Trophoblast cell (in vitro differentiated cells and primary cell): ENCODE measurements at regions not wholly inside any gene's neighbourhood (a gene's known extent, or its start where the extent isn't known, plus 50 kb on each side); places are given as distances from the start of the nearest gene placed in this dataset.

ENCODE experiments used
- DNase-seq, 2 donors: peaks; one replicate each; pipeline ENCODE4 v3.0.0-alpha.2; 2016
- H2AFZ ChIP-seq: 2 replicates; pipeline ENCODE4 v1.6.1; 2013; ENCODE audit warnings: low read length, moderate library complexity, mild to moderate bottlenecking; ENCODE audit not compliant: insufficient read depth, poor library complexity
- H2AK5ac ChIP-seq: 2 replicates; pipeline ENCODE4 v1.6.1; 2013; ENCODE audit warnings: mild to moderate bottlenecking, low read length
- H2BK120ac ChIP-seq: 2 replicates; pipeline ENCODE4 v1.6.1; 2013; ENCODE audit warnings: low read length, mild to moderate bottlenecking, moderate library complexity; ENCODE audit not compliant: insufficient read depth, poor library complexity
- H2BK12ac ChIP-seq: 2 replicates; pipeline ENCODE4 v1.6.1; 2013; ENCODE audit warnings: mild to moderate bottlenecking, low read length, moderate library complexity
- H2BK5ac ChIP-seq: 2 replicates; pipeline ENCODE4 v1.6.1; 2013; ENCODE audit warnings: low read length, low read depth, moderate library complexity, mild to moderate bottlenecking; ENCODE audit not compliant: poor library complexity
- H3K14ac ChIP-seq: 2 replicates; pipeline ENCODE4 v1.6.1; 2013; ENCODE audit warnings: mild to moderate bottlenecking, low read length
- H3K18ac ChIP-seq: 2 replicates; pipeline ENCODE4 v1.6.1; 2013; ENCODE audit warnings: mild to moderate bottlenecking, low read length
- H3K23ac ChIP-seq: 2 replicates; pipeline ENCODE4 v1.6.1; 2013; ENCODE audit warnings: low read length
- H3K27ac ChIP-seq: 2 replicates; pipeline ENCODE4 v1.5.1; 2013; ENCODE audit warnings: low read depth, mild to moderate bottlenecking, inconsistent platforms, low read length, moderate library complexity
- H3K27me3 ChIP-seq: 2 replicates; pipeline ENCODE4 v1.6.1; 2013; ENCODE audit warnings: inconsistent platforms, mild to moderate bottlenecking, low read length, moderate library complexity; ENCODE audit not compliant: insufficient read depth
- H3K36me3 ChIP-seq, 2 experiments: 1 replicate in 1 of 2; 2 replicates in 1 of 2; pipeline ENCODE4 v1.6.1; 2013; ENCODE audit warnings: low read length in 2 of 2, mild to moderate bottlenecking in 2 of 2, moderate library complexity in 1 of 2; ENCODE audit not compliant: insufficient read depth in 2 of 2, control insufficient read depth in 1 of 2
- H3K4ac ChIP-seq: 2 replicates; pipeline ENCODE4 v1.6.1; 2013; ENCODE audit warnings: low read depth, mild to moderate bottlenecking, low read length, moderate library complexity
- H3K4me1 ChIP-seq, 2 experiments: 1 replicate in 1 of 2; 2 replicates in 1 of 2; pipeline ENCODE4 v1.6.1; 2013; ENCODE audit warnings: low read length in 2 of 2, mild to moderate bottlenecking in 2 of 2, moderate library complexity in 1 of 2; ENCODE audit not compliant: insufficient read depth in 2 of 2, control insufficient read depth in 1 of 2
- H3K4me2 ChIP-seq: 2 replicates; pipeline ENCODE4 v1.6.1; 2013; ENCODE audit warnings: inconsistent platforms, mild to moderate bottlenecking, low read length, moderate library complexity
- H3K4me3 ChIP-seq: 2 replicates; pipeline ENCODE4 v1.5.1; 2013; ENCODE audit warnings: mild to moderate bottlenecking, low read depth, low read length, inconsistent platforms
- H3K79me1 ChIP-seq: one replicate; pipeline ENCODE4 v1.6.1; 2013; ENCODE audit warnings: low read length
- H3K79me2 ChIP-seq: 2 replicates; pipeline ENCODE4 v1.6.1; 2013; ENCODE audit warnings: low read length, mild to moderate bottlenecking; ENCODE audit not compliant: control insufficient read depth, insufficient read depth, poor library complexity
- H3K9ac ChIP-seq: 2 replicates; pipeline ENCODE4 v1.6.1; 2013; ENCODE audit warnings: mild to moderate bottlenecking, low read length
- H3K9me3 ChIP-seq: 2 replicates; pipeline ENCODE4 v1.6.1; 2013; ENCODE audit warnings: low read depth, mild to moderate bottlenecking, control low read depth, inconsistent platforms, low read length; ENCODE audit not compliant: insufficient read depth
- H4K12ac ChIP-seq: 2 replicates; pipeline ENCODE4 v1.6.1; 2013; ENCODE audit warnings: low read depth, mild to moderate bottlenecking, low read length, moderate library complexity
- H4K8ac ChIP-seq: 2 replicates; pipeline ENCODE4 v1.6.1; 2013; ENCODE audit warnings: low read depth, mild to moderate bottlenecking, low read length, moderate library complexity
- H4K91ac ChIP-seq: one replicate; pipeline ENCODE4 v1.6.1; 2013; ENCODE audit warnings: low read depth, mild to moderate bottlenecking, low read length, moderate library complexity
- WGBS: extraction: QIAGEN DNeasy Blood & Tissue Kit; methylation state at CpG from one replicate; pipeline ENCODE4 v1.1.7; 2013; ENCODE audit warnings: missing lambda C conversion rate; ENCODE audit not compliant: insufficient read length, insufficient coverage; ENCODE audit errors: extremely low coverage; 5-methylcytosine and 5-hydroxymethylcytosine counted together

DNA sequence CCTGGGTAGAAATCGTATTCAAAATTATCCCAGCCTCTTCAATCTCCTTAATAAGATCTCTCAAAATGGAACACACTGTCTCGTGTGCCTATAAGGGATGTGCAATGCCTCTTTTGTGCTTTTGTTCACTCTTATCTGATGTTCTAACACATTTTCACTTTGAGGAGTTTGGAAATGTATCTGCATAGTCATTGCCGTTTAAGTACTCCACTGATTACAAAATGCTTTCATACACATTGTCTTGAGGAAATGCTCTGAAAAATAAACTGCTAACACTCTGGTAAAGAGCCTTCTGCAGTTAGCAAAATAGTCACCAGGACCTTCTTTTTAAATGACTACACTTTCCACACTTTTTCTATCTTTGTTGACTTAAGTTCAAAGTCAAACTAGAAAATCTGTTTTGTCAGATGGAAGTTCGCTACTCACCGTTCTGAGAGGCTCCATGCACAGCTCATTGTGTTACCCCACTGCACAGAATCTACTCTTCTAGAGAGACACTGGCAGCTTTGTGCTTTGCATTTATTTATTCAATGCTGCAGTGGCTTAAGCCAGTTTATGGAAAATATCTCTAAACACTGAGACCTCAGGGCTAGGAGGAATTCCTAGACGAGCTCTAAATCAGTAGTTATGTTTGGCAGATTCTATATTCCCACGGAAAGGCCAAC lies 159.0 kb downstream of the CHIC2 start:
- DNase-seq: no peak
- Histone ChIP-seq H2BK120ac (no peak overlapping the region), H3K36me3 (no peaks in the 10 kb centered on the region), H3K79me1 (no peaks in the 10 kb centered on the region), H3K4me2 (no peak overlapping the region), H3K4ac (no peak overlapping the region), H2AK5ac (no peak overlapping the region), H3K27me3 (no peaks in the 10 kb centered on the region), H3K9ac (no peak overlapping the region), H2AFZ (no peak overlapping the region), H3K18ac (no peak overlapping the region), H4K12ac (no peak overlapping the region), H4K8ac (no peak overlapping the region), H3K9me3 (no peaks in the 10 kb centered on the region), H2BK12ac (no peak overlapping the region), H3K23ac (no peak overlapping the region), H3K27ac (no peak overlapping the region), H3K14ac (no peak overlapping the region), H3K4me1 (peaks cover 0 to 3% of the 10 kb centered on the region in 2 experiments), H2BK5ac (no peak overlapping the region), H3K79me2 (no peaks in the 10 kb centered on the region), H4K91ac (no peak overlapping the region), H3K4me3 (no peak overlapping the region)
- WGBS: no CpG with 5 or more reads among the region's 7 CpGs

DNA sequence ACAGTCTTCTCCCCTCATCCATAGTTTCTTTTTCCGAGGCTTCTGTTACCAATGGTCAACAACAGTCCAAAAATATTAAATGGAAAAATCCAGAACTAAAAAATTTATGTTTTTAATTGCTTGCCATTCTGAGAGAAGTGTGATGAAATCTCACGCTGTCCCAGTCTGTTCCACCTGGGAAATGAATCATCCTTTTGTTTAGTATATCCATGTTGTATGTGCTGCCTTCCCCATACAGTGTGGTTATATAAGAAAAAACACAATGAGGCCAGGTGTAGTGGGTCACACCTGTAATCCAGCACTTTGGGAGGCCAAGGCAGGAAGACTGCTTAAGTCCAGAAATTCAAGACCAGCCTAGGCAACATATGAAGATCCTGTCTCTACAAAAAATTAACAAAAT lies 161.6 kb downstream of the CHIC2 start:
- H2AFZ ChIP-seq: no peak overlapping the region
- no peak overlapping the region for H3K14ac ChIP-seq
- DNase-seq: no peak
- H3K4ac ChIP-seq: no peak overlapping the region
- no peak overlapping the region for H3K18ac ChIP-seq
- H2BK12ac ChIP-seq: no peak overlapping the region
- no peaks in the 10 kb centered on the region for H3K36me3 ChIP-seq
- no peaks in the 10 kb centered on the region for H3K27me3 ChIP-seq
- no peak overlapping the region for H3K23ac ChIP-seq
- no CpG with 5 or more reads among the region's 2 CpGs for WGBS
- H2BK5ac ChIP-seq: no peak overlapping the region
- H4K91ac ChIP-seq: no peak overlapping the region
- no peak overlapping the region for H2BK120ac ChIP-seq
- no peak overlapping the region for H4K8ac ChIP-seq
- no peak overlapping the region for H3K27ac ChIP-seq
- no peaks in the 10 kb centered on the region for H3K9me3 ChIP-seq
- peaks cover 0 to 2% of the 10 kb centered on the region in 2 experiments for H3K4me1 ChIP-seq
- H3K9ac ChIP-seq: no peak overlapping the region
- H3K79me2 ChIP-seq: no peaks in the 10 kb centered on the region
- H4K12ac ChIP-seq: no peak overlapping the region
- H3K4me3 ChIP-seq: no peak overlapping the region
- no peak overlapping the region for H3K4me2 ChIP-seq
- no peak overlapping the region for H2AK5ac ChIP-seq
- no peaks in the 10 kb centered on the region for H3K79me1 ChIP-seq

DNA sequence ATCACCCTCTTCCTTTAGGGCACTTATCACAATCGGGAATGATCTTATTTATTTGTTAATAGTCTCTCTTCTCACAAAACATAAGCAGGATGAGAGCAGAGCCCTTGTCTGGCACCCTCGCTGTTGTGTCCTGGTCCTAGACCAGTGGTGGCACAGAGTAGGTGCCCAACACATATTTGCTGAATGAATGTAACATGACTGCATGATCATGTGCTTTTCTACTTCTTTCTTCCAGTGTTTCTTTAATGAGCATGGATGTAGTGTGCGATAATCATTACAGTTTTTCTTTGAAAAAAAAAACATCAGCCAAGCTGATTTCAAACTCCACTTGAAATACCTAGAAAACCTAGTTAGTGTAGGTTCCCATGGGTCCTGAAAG lies 164.1 kb downstream of the CHIC2 start:
- Histone ChIP-seq H3K18ac (no peak overlapping the region), H3K9ac (no peak overlapping the region), H4K12ac (no peak overlapping the region), H3K4me3 (no peak overlapping the region), H4K8ac (no peak overlapping the region), H3K27ac (no peak overlapping the region), H2BK5ac (no peak overlapping the region), H3K4me2 (no peak overlapping the region), H3K9me3 (no peaks in the 10 kb centered on the region), H2BK120ac (no peak overlapping the region), H3K4me1 (no peaks in the 10 kb centered on the region), H2AFZ (no peak overlapping the region), H2BK12ac (no peak overlapping the region), H3K14ac (no peak overlapping the region), H3K79me1 (no peaks in the 10 kb centered on the region), H3K36me3 (no peaks in the 10 kb centered on the region), H3K79me2 (no peaks in the 10 kb centered on the region), H2AK5ac (no peak overlapping the region), H3K27me3 (no peaks in the 10 kb centered on the region), H4K91ac (no peak overlapping the region), H3K23ac (no peak overlapping the region), H3K4ac (no peak overlapping the region)
- DNase-seq: no peak
- no CpG with 5 or more reads among the region's 3 CpGs for WGBS

DNA sequence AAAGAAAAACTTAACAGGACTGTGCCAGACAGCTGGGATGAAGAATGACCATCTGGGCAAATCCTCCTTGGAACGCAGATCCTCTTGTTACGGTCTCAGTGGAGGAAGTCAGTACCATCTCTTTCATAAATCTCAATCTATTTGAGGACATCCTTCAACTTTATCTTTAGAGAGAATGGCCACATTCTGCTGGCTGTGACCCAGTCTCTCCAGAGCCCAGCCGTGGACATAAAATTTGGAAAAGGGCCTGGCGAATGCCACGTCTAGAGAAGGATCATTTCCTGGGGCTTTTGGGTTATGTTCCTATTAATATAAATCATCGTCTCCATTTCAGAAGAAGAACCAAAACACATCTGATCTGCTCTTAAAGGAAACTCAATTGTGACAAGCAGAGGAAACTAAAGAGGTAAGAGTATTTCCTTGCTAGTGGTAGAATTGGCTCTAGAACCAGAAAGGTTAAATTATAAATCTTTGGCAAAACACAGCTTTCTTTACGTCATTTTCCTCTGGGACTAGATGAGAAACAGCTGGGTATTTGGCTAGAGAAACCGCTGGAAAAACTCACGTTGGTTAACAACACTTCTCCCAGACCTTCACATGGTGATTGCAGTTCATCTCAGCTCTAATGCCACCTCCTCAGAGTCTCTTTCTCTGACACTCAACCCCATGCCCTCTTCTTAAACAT lies 164.7 kb downstream of the CHIC2 start:
- Histone ChIP-seq H2AK5ac (no peak overlapping the region), H2BK5ac (no peak overlapping the region), H3K18ac (no peak overlapping the region), H4K12ac (no peak overlapping the region), H3K4me3 (no peak overlapping the region), H4K91ac (no peak overlapping the region), H2BK120ac (no peak overlapping the region), H2BK12ac (no peak overlapping the region), H3K23ac (no peak overlapping the region), H3K9ac (no peak overlapping the region), H4K8ac (no peak overlapping the region), H2AFZ (no peak overlapping the region), H3K4me2 (no peak overlapping the region), H3K79me2 (no peaks in the 10 kb centered on the region), H3K36me3 (no peaks in the 10 kb centered on the region), H3K27ac (no peak overlapping the region), H3K27me3 (no peaks in the 10 kb centered on the region), H3K14ac (no peak overlapping the region), H3K79me1 (no peaks in the 10 kb centered on the region), H3K4me1 (no peaks in the 10 kb centered on the region), H3K9me3 (no peaks in the 10 kb centered on the region), H3K4ac (no peak overlapping the region)
- WGBS: no CpG with 5 or more reads among the region's 9 CpGs
- no peak for DNase-seq
